ENCODE measurements at regions not wholly inside any gene's neighbourhood (a gene's known extent, or its start where the extent isn't known, plus 50 kb on each side); places are given as distances from the start of the nearest gene placed in this dataset.
A peak's percentile ranks its signal among the peaks of the same experiment; 100 is the strongest.

- peaks cover 0 to 8% of the 10 kb centered on the region in 2 experiments; a peak in 1 of 4 replicates for H3K79me1 ChIP-seq (ENCODE audit: low read depth in 1 of 2, low read length in 2 of 2)
- in situ Hi-C loops (cut with MboI; ENCODE audit: low sequenced_read_pairs) (loop anchor here (5.0 to 10.0 kb wide), 2 partner anchors 109 to 142 kb away; no protein-coding TSS in a partner anchor), dilution Hi-C loops (cut with HindIII; ENCODE audit: low sequenced_read_pairs, unreplicated experiment) (no loop called here), intact Hi-C loops (cut with micrococcal nuclease) (loop anchor here (1.0 to 5.0 kb wide), 3 partner anchors 95 to 547 kb away; no protein-coding TSS in a partner anchor)
- no peaks in the 10 kb centered on the region for H3K36me3 ChIP-seq (ENCODE audit: control insufficient read depth, insufficient read depth, low read length)
- no peak overlapping the region for H3K18ac ChIP-seq (ENCODE audit: low read depth, low read length)
- H3K4me1 ChIP-seq (ENCODE audit: control insufficient read depth, insufficient read depth, low read length), result no peaks in the 10 kb centered on the region
- TF ChIP-seq ELK1 (IDR thresholded peaks at IDR 0.05; ENCODE audit: borderline replicate concordance, low read depth, low read length) (no peak), CHD1 (IDR thresholded peaks at IDR 0.05; ENCODE audit: low read depth, low read length) (no peak)
- no peak overlapping the region for H4K5ac ChIP-seq (ENCODE audit: low read depth, low read length)
- no peak overlapping the region for H3K4me3 ChIP-seq (ENCODE audit: insufficient read depth, low read depth, low read length)
- 91 to 100% methylated on average over 1 of the region's 1 CpG for whole genome bisulfite sequencing, 2 experiments (ENCODE audit: extremely low coverage in 2 of 2, insufficient read length in 1 of 2)
- H3K56ac ChIP-seq (ENCODE audit: extremely low read depth, insufficient read depth, low read length), result no peak overlapping the region
- peak overlapping the region; percentile 93 for H2BK5ac ChIP-seq (ENCODE audit: low read depth, low read length, poor library complexity, severe bottlenecking)
- peak overlapping the region; percentile 53; the same call in 1 of the 2 replicates for H4K91ac ChIP-seq (ENCODE audit: insufficient read depth, low read depth, low read length)
- CTCF ChIA-PET, result interaction anchor here (1.4 to 2.5 kb wide), 3 partner anchors 109 to 153 kb away, joined by 3 to 6 read pairs (median 5); no protein-coding TSS in a partner anchor
- H4K8ac ChIP-seq (ENCODE audit: low read depth in 2 of 2, low read length in 2 of 2), result peak overlapping the region in 1 of 2 experiments; percentile 67; a peak in 1 of 4 replicates
- H2AFZ ChIP-seq (replicated peaks; ENCODE audit: low read length, poor library complexity), result peak overlapping the region; percentile 86
- H3K9me3 ChIP-seq (ENCODE audit: control insufficient read depth, insufficient read depth, low read length), result no peaks in the 10 kb centered on the region
- DNase-seq (no peak), ATAC-seq (ENCODE audit: low read depth) (no peak)
- no peak overlapping the region for H3K4me2 ChIP-seq (ENCODE audit: low read depth, low read length)
- peak overlapping the region; percentile 93 for H2AK9ac ChIP-seq (replicated peaks; ENCODE audit: low read depth, low read length, poor library complexity)
- H3K4ac ChIP-seq (ENCODE audit: low read depth, low read length), result peak overlapping the region; percentile 58
- H2BK120ac ChIP-seq (ENCODE audit: low read depth, low read length), result peak overlapping the region; percentile 78
- H3K9me1 ChIP-seq (ENCODE audit: insufficient read depth, low read length), result peaks cover 11% of the 10 kb centered on the region
- H3K27me3 ChIP-seq (ENCODE audit: control insufficient read depth, insufficient read depth, low read length), result peaks cover 2% of the 10 kb centered on the region; the same call in 1 of the 2 replicates
- peak overlapping the region; percentile 29; the same call in 2 of the 3 replicates for H2BK15ac ChIP-seq (ENCODE audit: low read depth, low read length)
- peak overlapping the region; percentile 40 for H2BK20ac ChIP-seq (ENCODE audit: low read depth, low read length)
- peak overlapping the region; percentile 96 for H2AK5ac ChIP-seq (ENCODE audit: low read depth, low read length)
- peak overlapping the region; percentile 58 for H3K23ac ChIP-seq (ENCODE audit: low read depth, low read length)
- H4K20me1 ChIP-seq (ENCODE audit: insufficient read depth, low read length), result no peaks in the 10 kb centered on the region
- POLR2A ChIA-PET (ENCODE audit: unreplicated experiment), result no interaction called here
- no TSS peak for BruUV-seq (replicated peaks)
- no peak overlapping the region for H3K27ac ChIP-seq (ENCODE audit: insufficient read depth, low read length)
- no peak overlapping the region for H3K9ac ChIP-seq (ENCODE audit: low read depth, low read length)
- peak overlapping the region; percentile 85 for H3K14ac ChIP-seq (replicated peaks; ENCODE audit: low read depth, low read length)
Observed at GRCh38 chr7:131654249-131654558, 97.8 kb upstream of the PODXL start.

Data from IMR-90 (cell line).